ENCODE measurements at regions not wholly inside any gene's neighbourhood (a gene's known extent, or its start where the extent isn't known, plus 50 kb on each side); places are given as distances from the start of the nearest gene placed in this dataset.
"Not testable (repeated sequence)": the region's sequence is repeated elsewhere in the genome, so short reads cannot be mapped to it uniquely, and the experiment has no call there.

- no peak for DNase-seq (ENCODE audit: low read depth in 1 of 2, low spot score in 1 of 2)
Measured at GRCh38 chr13:65946387-65946786, 1283.7 kb downstream of the PCDH9 start.

GRCh38 chr13:65943708-65944107 lies 1286.4 kb downstream of the PCDH9 start:
- DNase-seq (ENCODE audit: low read depth in 1 of 2, low spot score in 1 of 2): no peak

- no peak for DNase-seq (ENCODE audit: low read depth in 1 of 2, low spot score in 1 of 2)
Measured at GRCh38 chr13:65943024-65943423, 1287.1 kb downstream of the PCDH9 start.

GRCh38 chr13:65940720-65941119 lies 1289.4 kb downstream of the PCDH9 start:
- DNase-seq (ENCODE audit: low read depth in 1 of 2, low spot score in 1 of 2): no peak

GRCh38 chr13:65937251-65937650 lies 1292.9 kb downstream of the PCDH9 start:
- no peak for DNase-seq (ENCODE audit: low read depth in 1 of 2, low spot score in 1 of 2)

- no peak for DNase-seq (ENCODE audit: low read depth in 1 of 2, low spot score in 1 of 2)
Measured at GRCh38 chr13:65936249-65936648, 1293.9 kb downstream of the PCDH9 start.

GRCh38 chr13:65932587-65933239 lies 1297.4 kb downstream of the PCDH9 start:
- DNase-seq (ENCODE audit: low read depth in 1 of 2, low spot score in 1 of 2): no peak

- no peak for DNase-seq (ENCODE audit: low read depth in 1 of 2, low spot score in 1 of 2)
Measured at GRCh38 chr13:65932013-65932412, 1298.1 kb downstream of the PCDH9 start.

GRCh38 chr13:65929436-65929835 lies 1300.7 kb downstream of the PCDH9 start:
- DNase-seq (ENCODE audit: low read depth in 1 of 2, low spot score in 1 of 2): no peak

GRCh38 chr13:65926750-65927171 lies 1303.4 kb downstream of the PCDH9 start:
- no peak for DNase-seq (ENCODE audit: low read depth in 1 of 2, low spot score in 1 of 2)

- not testable (repeated sequence) for DNase-seq (ENCODE audit: low read depth in 1 of 2, low spot score in 1 of 2)
Measured at GRCh38 chr13:65922846-65923245, 1307.3 kb downstream of the PCDH9 start.

- DNase-seq (ENCODE audit: low read depth in 1 of 2, low spot score in 1 of 2): no peak
Measured at GRCh38 chr13:65921933-65922332, 1308.2 kb downstream of the PCDH9 start.

GRCh38 chr13:65917731-65918130 lies 1312.4 kb downstream of the PCDH9 start:
- no peak for DNase-seq (ENCODE audit: low read depth in 1 of 2, low spot score in 1 of 2)

- DNase-seq (ENCODE audit: low read depth in 1 of 2, low spot score in 1 of 2): no peak
Measured at GRCh38 chr13:65915195-65915594, 1314.9 kb downstream of the PCDH9 start.

- no peak for DNase-seq (ENCODE audit: low read depth in 1 of 2, low spot score in 1 of 2)
Measured at GRCh38 chr13:65914716-65915115, 1315.4 kb downstream of the PCDH9 start.

GRCh38 chr13:65913173-65913572 lies 1317.0 kb downstream of the PCDH9 start:
- DNase-seq (ENCODE audit: low read depth in 1 of 2, low spot score in 1 of 2): no peak

GRCh38 chr13:65912516-65912915 lies 1317.6 kb downstream of the PCDH9 start:
- no peak for DNase-seq (ENCODE audit: low read depth in 1 of 2, low spot score in 1 of 2)

GRCh38 chr13:65911546-65912193 lies 1318.5 kb downstream of the PCDH9 start:
- no peak for DNase-seq (ENCODE audit: low read depth in 1 of 2, low spot score in 1 of 2)

- DNase-seq (ENCODE audit: low read depth in 1 of 2, low spot score in 1 of 2): no peak
Measured at GRCh38 chr13:65909501-65909900, 1320.6 kb downstream of the PCDH9 start.

GRCh38 chr13:65907666-65908525 lies 1322.2 kb downstream of the PCDH9 start:
- no peak for DNase-seq (ENCODE audit: low read depth in 1 of 2, low spot score in 1 of 2)

- no peak for DNase-seq (ENCODE audit: low read depth in 1 of 2, low spot score in 1 of 2)
Measured at GRCh38 chr13:65901723-65902122, 1328.4 kb downstream of the PCDH9 start.

GRCh38 chr13:65894049-65894448 lies 1336.1 kb downstream of the PCDH9 start:
- DNase-seq (ENCODE audit: low read depth in 1 of 2, low spot score in 1 of 2): no peak

Data from activated CD4-positive, alpha-beta T cell treated with anti-CD3 and anti-CD28 coated beads, Interleukin-2, amount 50 U/mL, for 24 hours (primary cell).